Epithelial cell of esophagus (primary cell): ENCODE measurements at regions not wholly inside any gene's neighbourhood (a gene's known extent, or its start where the extent isn't known, plus 50 kb on each side); places are given as distances from the start of the nearest gene placed in this dataset.
"Not testable (repeated sequence)": the region's sequence is repeated elsewhere in the genome, so short reads cannot be mapped to it uniquely, and the experiment has no call there.

Source experiments
- DNase-seq: peaks from one replicate; pipeline ENCODE4 v3.0.0; 2010; ENCODE audit warnings: low read depth
- H3K4me3 ChIP-seq: 2 replicates; pipeline ENCODE4 v1.5.1; 2011; ENCODE audit warnings: mild to moderate bottlenecking, low read length, control low read depth
- CTCF ChIP-seq: IDR thresholded peaks from 2 replicates; pipeline ENCODE4 v1.5.1; 2011; ENCODE audit warnings: low read depth, mild to moderate bottlenecking, low read length, control low read depth, inconsistent platforms; ENCODE audit not compliant: insufficient read depth; ENCODE audit errors: missing control alignments

- no peak for TF ChIP-seq CTCF
- H3K4me3 ChIP-seq, result no peak overlapping the region
- no peak for DNase-seq
These were observed 128.0 kb downstream of the GPCPD1 start for GRCh38 chr20:5482791-5483190.

GRCh38 chr20:5481872-5482271 is 128.9 kb downstream of the GPCPD1 start:
- no peak for TF ChIP-seq CTCF
- DNase-seq, result no peak
- no peak overlapping the region for H3K4me3 ChIP-seq

GRCh38 chr20:5480824-5481600 is 129.8 kb downstream of the GPCPD1 start:
- TF ChIP-seq CTCF, result no peak
- no peak overlapping the region for H3K4me3 ChIP-seq
- DNase-seq, result peak; percentile 7

GRCh38 chr20:5474646-5475550 is 135.9 kb downstream of the GPCPD1 start:
- DNase-seq, result no peak
- TF ChIP-seq CTCF, result no peak

GRCh38 chr20:5471866-5472265 is 138.9 kb downstream of the GPCPD1 start:
- DNase-seq, H3K4me3 ChIP-seq: not testable (repeated sequence)

More at GRCh38 chr20:5474646-5475550, 135.9 kb downstream of the GPCPD1 start:
- no peak overlapping the region for H3K4me3 ChIP-seq

- H3K4me3 ChIP-seq, result no peak overlapping the region
- no peak for DNase-seq
- no peak for TF ChIP-seq CTCF
These were observed 139.4 kb downstream of the GPCPD1 start for GRCh38 chr20:5471368-5471767.

- no peak for TF ChIP-seq CTCF
- no peak overlapping the region for H3K4me3 ChIP-seq
- no peak for DNase-seq
These were observed 139.9 kb downstream of the GPCPD1 start for GRCh38 chr20:5470943-5471342.
